ENCODE measurements at regions not wholly inside any gene's neighbourhood (a gene's known extent, or its start where the extent isn't known, plus 50 kb on each side); places are given as distances from the start of the nearest gene placed in this dataset.

GRCh38 chr16:73326221-73326620 is 278.3 kb upstream of the ZFHX3 start (continued):
- TF ChIP-seq CHD2 (IDR thresholded peaks at IDR 0.05; ENCODE audit: low read length) (no peak), NANOG (IDR thresholded peaks at IDR 0.05; ENCODE audit: insufficient read depth, low read depth, low read length, poor library complexity, severe bottlenecking) (no peak), TCF12 (IDR thresholded peaks at IDR 0.05; ENCODE audit: low read depth, low read length) (no peak), CBX8 (IDR thresholded peaks at IDR 0.05; ENCODE audit: borderline replicate concordance, low read depth, low read length) (no peak)

All from H1 (cell line).